ENCODE measurements at regions not wholly inside any gene's neighbourhood (a gene's known extent, or its start where the extent isn't known, plus 50 kb on each side); places are given as distances from the start of the nearest gene placed in this dataset.

- Histone ChIP-seq H3K9me3 (ENCODE audit: control insufficient read depth, insufficient read depth, low read depth, low read length) (no peaks in the 10 kb centered on the region), H3K79me2 (ENCODE audit: control insufficient read depth, insufficient read depth, low read length) (no peaks in the 10 kb centered on the region), H3K4me1 (ENCODE audit: control insufficient read depth, extremely low read depth, insufficient read depth, low read length) (no peaks in the 10 kb centered on the region), H3K9ac (ENCODE audit: insufficient read depth, low read length) (no peak overlapping the region), H3K4me3 (replicated peaks in 1 of 4; ENCODE audit: control extremely low read depth in 1 of 4, insufficient read depth in 1 of 4, low read depth in 3 of 4, low read length in 4 of 4) (no peak overlapping the region), H3K27me3 (ENCODE audit: control insufficient read depth, insufficient read depth, low read length) (no peaks in the 10 kb centered on the region), H3K36me3 (ENCODE audit: control insufficient read depth, insufficient read depth, low read length) (no peaks in the 10 kb centered on the region), H3K4me2 (ENCODE audit: extremely low read depth, insufficient read depth, low read length) (no peak overlapping the region), H3K27ac (ENCODE audit: insufficient read depth, low read length) (no peak overlapping the region), H4K20me1 (ENCODE audit: control insufficient read depth, extremely low read depth, insufficient read depth, low read length) (no peaks in the 10 kb centered on the region), H2AFZ (ENCODE audit: low read length) (no peak overlapping the region)
- no peak for DNase-seq (ENCODE audit: low read depth in 2 of 2)
- TF ChIP-seq CTCF (conservative IDR thresholded peaks at IDR 0.05 in 1 of 2, IDR thresholded peaks at IDR 0.05 in 1 of 2; ENCODE audit: low read depth in 1 of 2, low read length in 2 of 2) (no peak), EZH2 (IDR thresholded peaks at IDR 0.05; ENCODE audit: low read length, missing control alignments) (no peak)
Observed at GRCh38 chr15:29632671-29633406, 189.4 kb downstream of the TJP1 start.

GRCh38 chr15:29631076-29632070, 190.9 kb downstream of the TJP1 start:
- DNase-seq (ENCODE audit: low read depth in 2 of 2), result peak in 1 of 2 donors; percentile 16
- H3K4me2 ChIP-seq (ENCODE audit: extremely low read depth, insufficient read depth, low read length), result no peak overlapping the region
- TF ChIP-seq CTCF (conservative IDR thresholded peaks at IDR 0.05 in 1 of 2, IDR thresholded peaks at IDR 0.05 in 1 of 2; ENCODE audit: low read depth in 1 of 2, low read length in 2 of 2) (no peak), EZH2 (IDR thresholded peaks at IDR 0.05; ENCODE audit: low read length, missing control alignments) (no peak)

GRCh38 chr15:29624271-29624670, 198.0 kb downstream of the TJP1 start:
- Histone ChIP-seq H3K79me2 (ENCODE audit: control insufficient read depth, insufficient read depth, low read length) (no peaks in the 10 kb centered on the region), H3K27ac (ENCODE audit: insufficient read depth, low read length) (no peak overlapping the region), H3K9me3 (ENCODE audit: control insufficient read depth, insufficient read depth, low read depth, low read length) (no peaks in the 10 kb centered on the region), H4K20me1 (ENCODE audit: control insufficient read depth, extremely low read depth, insufficient read depth, low read length) (no peaks in the 10 kb centered on the region), H3K36me3 (ENCODE audit: control insufficient read depth, insufficient read depth, low read length) (no peaks in the 10 kb centered on the region), H3K27me3 (ENCODE audit: control insufficient read depth, insufficient read depth, low read length) (no peaks in the 10 kb centered on the region), H3K9ac (ENCODE audit: insufficient read depth, low read length) (no peak overlapping the region), H3K4me1 (ENCODE audit: control insufficient read depth, extremely low read depth, insufficient read depth, low read length) (no peaks in the 10 kb centered on the region), H3K4me3 (replicated peaks in 1 of 4; ENCODE audit: control extremely low read depth in 1 of 4, insufficient read depth in 1 of 4, low read depth in 3 of 4, low read length in 4 of 4) (no peak overlapping the region), H3K4me2 (ENCODE audit: extremely low read depth, insufficient read depth, low read length) (no peak overlapping the region), H2AFZ (ENCODE audit: low read length) (no peak overlapping the region)
- TF ChIP-seq CTCF (conservative IDR thresholded peaks at IDR 0.05 in 1 of 2, IDR thresholded peaks at IDR 0.05 in 1 of 2; ENCODE audit: low read depth in 1 of 2, low read length in 2 of 2) (no peak), EZH2 (IDR thresholded peaks at IDR 0.05; ENCODE audit: low read length, missing control alignments) (no peak)
- no peak for DNase-seq (ENCODE audit: low read depth in 2 of 2)

More at GRCh38 chr15:29631076-29632070, 190.9 kb downstream of the TJP1 start:
- no peak overlapping the region for H3K9ac ChIP-seq (ENCODE audit: insufficient read depth, low read length)
- no peak overlapping the region for H3K27ac ChIP-seq (ENCODE audit: insufficient read depth, low read length)
- no peak overlapping the region for H3K4me3 ChIP-seq (replicated peaks in 1 of 4; ENCODE audit: control extremely low read depth in 1 of 4, insufficient read depth in 1 of 4, low read depth in 3 of 4, low read length in 4 of 4)
- H3K4me1 ChIP-seq (ENCODE audit: control insufficient read depth, extremely low read depth, insufficient read depth, low read length), result no peaks in the 10 kb centered on the region
- no peak overlapping the region for H2AFZ ChIP-seq (ENCODE audit: low read length)
- no peaks in the 10 kb centered on the region for H3K9me3 ChIP-seq (ENCODE audit: control insufficient read depth, insufficient read depth, low read depth, low read length)
- H3K36me3 ChIP-seq (ENCODE audit: control insufficient read depth, insufficient read depth, low read length), result no peaks in the 10 kb centered on the region
- no peaks in the 10 kb centered on the region for H4K20me1 ChIP-seq (ENCODE audit: control insufficient read depth, extremely low read depth, insufficient read depth, low read length)
- no peaks in the 10 kb centered on the region for H3K79me2 ChIP-seq (ENCODE audit: control insufficient read depth, insufficient read depth, low read length)
- H3K27me3 ChIP-seq (ENCODE audit: control insufficient read depth, insufficient read depth, low read length), result no peaks in the 10 kb centered on the region

Data from fibroblast of lung (primary cell).